GM12878 (cell line): ENCODE measurements at regions not wholly inside any gene's neighbourhood (a gene's known extent, or its start where the extent isn't known, plus 50 kb on each side); places are given as distances from the start of the nearest gene placed in this dataset.
"Not testable (repeated sequence)": the region's sequence is repeated elsewhere in the genome, so short reads cannot be mapped to it uniquely, and the experiment has no call there.

Experiments used
- ATAC-seq: fragments of 200-7000 bp; cut with Tn5 transposase; 3 replicates; pipeline ENCODE4 v1.9.1; 2020; ENCODE audit warnings: mild to moderate bottlenecking, moderate library complexity
- BruUV-seq: library from RNA; stranded (reverse); fragments of 400-500 nt; replicated peaks from 2 replicates; lab custom pipeline; 2021; lab: Mats Ljungman, UMichigan
- CTCF ChIA-PET: fragments of 300-600 bp; sonication (Branson Sonifier 250); formaldehyde crosslinking; extraction: SDS; loops from one replicate; lab custom pipeline; 2021; ENCODE audit warnings: inconsistent platforms; lab: Yijun Ruan, JAX
- POLR2A ChIA-PET: fragments of 350-600 bp; formaldehyde crosslinking; extraction: SDS; loops from one replicate; lab custom pipeline; 2021; ENCODE audit warnings: inconsistent platforms; lab: Charles Lee
- RAD21 ChIA-PET: fragments of 300-600 bp; sonication (Branson Sonifier 250); formaldehyde crosslinking; loops from one replicate; lab custom pipeline; 2023; ENCODE audit warnings: antibody characterized with exemption; ENCODE audit not compliant: unreplicated experiment; lab: Charles Lee
- SMC1A ChIA-PET: fragments of 300-600 bp; sonication (Branson Sonifier 250); formaldehyde crosslinking; loops from one replicate; lab custom pipeline; 2023; ENCODE audit not compliant: unreplicated experiment, uncharacterized antibody; lab: Charles Lee
- DNase-seq: peaks from one replicate; pipeline ENCODE4 v3.0.0-alpha.2; 2011; ENCODE audit warnings: low read depth, low spot score
- FAIRE-seq: peaks from 3 replicates; lab custom pipeline; 2011; peaks lifted over from hg19 to GRCh38; lab: Jason Lieb, UNC
- H2AFZ ChIP-seq: 2 replicates; pipeline ENCODE4 v1.6.0; 2011; ENCODE audit warnings: low read depth, low read length, control low read depth; ENCODE audit not compliant: control insufficient read depth
- H3K27ac ChIP-seq: 2 replicates; pipeline ENCODE4 v1.5.1; 2011; ENCODE audit warnings: control low read depth; ENCODE audit not compliant: control insufficient read depth, insufficient read depth
- H3K27me3 ChIP-seq, 2 experiments: replicated peaks in 1 of 2; 2 replicates each; pipeline versions ENCODE4 v1.6.0 to v1.6.1; 2011; ENCODE audit warnings: low read length in 1 of 2; ENCODE audit not compliant: control insufficient read depth in 2 of 2, insufficient read depth in 2 of 2
- H3K36me3 ChIP-seq, 2 experiments: 2 replicates each; pipeline ENCODE4 v1.5.1; 2011; ENCODE audit warnings: low read length in 1 of 2; ENCODE audit not compliant: control insufficient read depth in 2 of 2, insufficient read depth in 2 of 2
- H3K4me1 ChIP-seq: 2 replicates; pipeline ENCODE4 v1.6.1; 2011; ENCODE audit warnings: mild to moderate bottlenecking, low read length, moderate library complexity, mixed read lengths; ENCODE audit not compliant: control insufficient read depth, insufficient read depth
- H3K4me2 ChIP-seq: 2 replicates; pipeline ENCODE4 v1.6.0; 2011; ENCODE audit warnings: control low read depth; ENCODE audit not compliant: control insufficient read depth, insufficient read depth
- H3K4me3 ChIP-seq: fragments of 200-600 bp; sonication (generic); 2 replicates; pipeline ENCODE4 v1.5.1; 2016
- H3K79me2 ChIP-seq: 2 replicates; pipeline ENCODE4 v1.6.0; 2011; ENCODE audit warnings: low read length; ENCODE audit not compliant: control insufficient read depth, insufficient read depth
- H3K9ac ChIP-seq: 2 replicates; pipeline ENCODE4 v1.8.0; 2011; ENCODE audit warnings: low read length, control low read depth, mixed read lengths; ENCODE audit not compliant: control insufficient read depth, insufficient read depth
- H3K9me3 ChIP-seq: replicated peaks from 3 replicates; pipeline ENCODE4 v1.5.1; 2011; ENCODE audit warnings: mild to moderate bottlenecking, low read length; ENCODE audit not compliant: control insufficient read depth, insufficient read depth
- H4K20me1 ChIP-seq: 2 replicates; pipeline ENCODE4 v1.6.0; 2011; ENCODE audit not compliant: control insufficient read depth, insufficient read depth
- BMI1 ChIP-seq: fragments of 450-650 bp; IDR thresholded peaks from 2 replicates; pipeline ENCODE4 v1.6.1; 2016; ENCODE audit warnings: mild to moderate bottlenecking, moderate library complexity, borderline replicate concordance
- CBX5 ChIP-seq: sonication (generic); IDR thresholded peaks from 2 replicates; pipeline ENCODE4 v1.6.1; 2016; ENCODE audit warnings: low read depth, moderate library complexity, mild to moderate bottlenecking, inconsistent platforms
- HCFC1 ChIP-seq: fragments of 150-350 bp; IDR thresholded peaks from 2 replicates; pipeline ENCODE4 v1.6.1; 2014; ENCODE audit warnings: low read length
- LARP7 ChIP-seq: fragments of 450-650 bp; IDR thresholded peaks from 2 replicates; pipeline ENCODE4 v1.6.1; 2017; ENCODE audit warnings: mild to moderate bottlenecking
- NFIC ChIP-seq: IDR thresholded peaks from 2 replicates; pipeline ENCODE4 v1.6.1; 2012; ENCODE audit warnings: low read depth, mild to moderate bottlenecking, inconsistent platforms, low read length, moderate library complexity
- RAD21 ChIP-seq: IDR thresholded peaks from 2 replicates; pipeline ENCODE4 v1.6.1; 2011; ENCODE audit warnings: mild to moderate bottlenecking, low read depth, low read length, moderate library complexity; ENCODE audit not compliant: insufficient read depth
- RUNX3 ChIP-seq: IDR thresholded peaks from 2 replicates; pipeline ENCODE4 v1.6.1; 2012; ENCODE audit warnings: low read length, inconsistent platforms
- SMAD1 ChIP-seq: fragments of 450-650 bp; IDR thresholded peaks from 2 replicates; pipeline ENCODE4 v1.6.1; 2018; ENCODE audit warnings: mild to moderate bottlenecking, low read depth; ENCODE audit not compliant: partially characterized antibody
- WGBS: methylation state at CpG from one replicate; pipeline ENCODE4 v1.1.6; 2016; ENCODE audit warnings: low lambda C conversion rate; ENCODE audit not compliant: insufficient replicate concordance, insufficient coverage; ENCODE audit errors: missing lambda C conversion rate; 5-methylcytosine and 5-hydroxymethylcytosine counted together
- in situ Hi-C: fragments of 300-500 bp; cut with MboI; formaldehyde crosslinking; loops from 9 replicates; pipeline ENCODE4 v1.14.3; 2018; ENCODE audit warnings: mixed read lengths
- intact Hi-C: fragments of 100-400 bp; cut with micrococcal nuclease; formaldehyde crosslinking; loops from one replicate; pipeline ENCODE4 v1.14.2; 2022; ENCODE audit not compliant: unreplicated experiment

DNA sequence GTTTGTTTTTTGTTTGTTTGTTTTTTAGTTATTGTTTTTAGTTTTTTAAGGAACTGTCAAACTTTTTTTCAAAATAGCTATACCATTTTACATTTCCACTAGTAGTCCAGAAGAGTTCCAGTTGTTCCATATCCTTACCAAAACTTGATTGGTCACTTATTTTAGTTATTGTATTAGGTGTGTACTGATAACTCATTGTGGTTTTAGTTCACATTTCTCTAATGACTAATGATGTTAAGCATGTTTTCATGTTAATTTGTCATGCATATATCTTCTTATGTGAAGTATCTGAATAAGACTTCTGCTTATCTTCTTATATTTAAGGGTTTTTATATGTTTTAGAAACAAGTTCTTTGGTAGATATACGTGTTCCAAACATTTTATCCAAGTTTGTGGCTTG, 89.5 kb downstream of the CD200R1L start:
- Histone ChIP-seq H3K36me3 (no peaks in the 10 kb centered on the region), H3K4me1 (no peaks in the 10 kb centered on the region), H3K27ac (no peak overlapping the region), H4K20me1 (no peaks in the 10 kb centered on the region), H3K27me3 (no peaks in the 10 kb centered on the region), H3K4me2 (no peak overlapping the region), H3K79me2 (no peaks in the 10 kb centered on the region), H3K4me3 (no peak overlapping the region), H2AFZ (no peak overlapping the region), H3K9me3 (peaks cover 5% of the 10 kb centered on the region), H3K9ac (no peak overlapping the region)
- RAD21 ChIA-PET, result no interaction called here
- DNase-seq, result no peak
- SMC1A ChIA-PET, result interaction anchor here (1.6 kb wide), 1 partner anchor 15 kb away, joined by 4 read pairs; no protein-coding TSS in a partner anchor
- no peak for TF ChIP-seq RAD21
- TF ChIP-seq NFIC, result no peak
- no peak for TF ChIP-seq SMAD1
- no peak for TF ChIP-seq LARP7
- BruUV-seq, result no TSS peak
- intact Hi-C loops (no loop called here), in situ Hi-C loops (no loop called here)
- POLR2A ChIA-PET, result no interaction called here
- CTCF ChIA-PET, result no interaction called here
- 26% methylated on average over 1 of the region's 1 CpG for WGBS
- no peak for FAIRE-seq
- no peak for ATAC-seq

DNA sequence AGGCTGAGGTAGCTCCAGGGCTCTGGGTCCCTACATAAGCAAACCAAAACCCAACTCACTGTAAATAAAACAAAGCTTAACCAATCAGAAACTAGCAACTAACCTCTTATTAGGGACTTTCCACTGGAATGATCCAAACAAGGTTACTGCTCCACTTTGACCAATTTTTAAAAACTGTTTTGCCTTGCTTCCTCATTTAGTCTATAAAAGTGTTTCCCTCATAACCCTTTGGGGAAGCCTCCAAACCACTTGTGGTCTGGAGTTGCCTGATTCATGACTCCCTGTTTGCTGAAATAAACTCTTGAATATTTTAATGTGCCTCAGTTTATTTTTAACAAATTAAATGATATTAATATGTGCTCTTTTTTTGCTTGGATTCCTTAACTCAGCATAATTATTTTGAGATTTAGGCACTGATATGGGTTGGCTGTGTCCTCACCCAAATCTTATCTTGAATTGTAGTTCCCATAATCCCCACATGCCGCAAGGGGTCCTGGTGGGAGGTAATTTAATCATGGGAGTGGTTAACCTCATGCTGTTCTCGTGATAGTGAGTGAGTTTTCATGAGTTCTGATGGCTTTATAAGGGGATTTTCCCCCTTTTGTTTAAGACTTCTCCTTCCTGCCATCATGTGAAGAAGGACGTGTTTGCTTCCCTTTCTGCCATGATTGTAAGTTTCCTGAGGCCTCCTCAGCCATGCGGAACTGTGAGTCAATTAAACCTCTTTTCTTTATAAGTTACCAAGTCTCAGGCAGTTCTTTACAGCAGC, 90.6 kb downstream of the CD200R1L start:
- RAD21 ChIA-PET, result no interaction called here
- TF ChIP-seq HCFC1 (no peak), CBX5 (0 out of 2 replicates have a peak, but pooled peaks have one; percentile 55), NFIC (peak; percentile 26; the same call in 1 of the 2 replicates), RUNX3 (peak; percentile 61), BMI1 (no peak)
- Histone ChIP-seq H4K20me1 (no peaks in the 10 kb centered on the region), H3K79me2 (no peaks in the 10 kb centered on the region), H3K4me2 (no peak overlapping the region), H3K9me3 (peaks cover 5% of the 10 kb centered on the region), H3K27me3 (no peaks in the 10 kb centered on the region), H3K27ac (no peak overlapping the region; the same call in 1 of the 2 replicates), H2AFZ (no peak overlapping the region), H3K4me3 (no peak overlapping the region), H3K36me3 (no peaks in the 10 kb centered on the region), H3K4me1 (no peaks in the 10 kb centered on the region), H3K9ac (no peak overlapping the region)
- ATAC-seq, result no peak; the same call in 2 of the 3 replicates
- CTCF ChIA-PET, result no interaction called here
- POLR2A ChIA-PET, result no interaction called here
- peak; percentile 7 for FAIRE-seq
- no peak for DNase-seq
- intact Hi-C loops (no loop called here), in situ Hi-C loops (no loop called here)
- BruUV-seq, result no TSS peak
- 56% methylated on average over 4 of the region's 4 CpGs for WGBS
- SMC1A ChIA-PET, result interaction anchor here (1.6 kb wide), 1 partner anchor 16 kb away, joined by 4 read pairs; no protein-coding TSS in a partner anchor

DNA sequence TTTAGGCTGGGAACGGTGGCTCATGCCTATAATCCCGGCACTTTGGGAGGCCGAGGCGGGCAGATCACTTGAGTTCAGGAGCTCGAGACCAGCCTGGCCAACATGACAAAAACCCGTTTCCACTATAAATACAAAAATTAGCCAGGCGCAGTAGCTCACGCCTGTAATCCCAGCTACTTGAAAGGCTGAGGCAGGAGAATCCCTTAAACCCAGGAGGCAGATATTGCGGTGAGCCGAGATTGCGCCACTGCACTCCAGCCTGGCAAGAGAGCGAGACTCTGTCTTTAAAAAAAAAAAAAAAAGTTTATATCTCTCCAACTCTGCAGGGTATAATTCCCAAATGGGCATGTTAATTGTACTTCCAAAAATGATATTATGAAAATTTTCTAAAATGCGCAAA, 91.6 kb downstream of the CD200R1L start:
- H3K4me2 ChIP-seq, BruUV-seq, H4K20me1 ChIP-seq, intact Hi-C loops, H3K27ac ChIP-seq, H3K4me3 ChIP-seq, H3K9ac ChIP-seq, FAIRE-seq, H3K9me3 ChIP-seq, ATAC-seq, RAD21 ChIA-PET, H3K36me3 ChIP-seq, POLR2A ChIA-PET, H2AFZ ChIP-seq, H3K79me2 ChIP-seq, SMC1A ChIA-PET, H3K4me1 ChIP-seq, CTCF ChIA-PET, H3K27me3 ChIP-seq, in situ Hi-C loops, DNase-seq: not testable (repeated sequence)
- 85% methylated on average over 13 of the region's 13 CpGs for WGBS
